ENCODE measurements at regions not wholly inside any gene's neighbourhood (a gene's known extent, or its start where the extent isn't known, plus 50 kb on each side); places are given as distances from the start of the nearest gene placed in this dataset.
"Not testable (repeated sequence)": the region's sequence is repeated elsewhere in the genome, so short reads cannot be mapped to it uniquely, and the experiment has no call there.

DNA sequence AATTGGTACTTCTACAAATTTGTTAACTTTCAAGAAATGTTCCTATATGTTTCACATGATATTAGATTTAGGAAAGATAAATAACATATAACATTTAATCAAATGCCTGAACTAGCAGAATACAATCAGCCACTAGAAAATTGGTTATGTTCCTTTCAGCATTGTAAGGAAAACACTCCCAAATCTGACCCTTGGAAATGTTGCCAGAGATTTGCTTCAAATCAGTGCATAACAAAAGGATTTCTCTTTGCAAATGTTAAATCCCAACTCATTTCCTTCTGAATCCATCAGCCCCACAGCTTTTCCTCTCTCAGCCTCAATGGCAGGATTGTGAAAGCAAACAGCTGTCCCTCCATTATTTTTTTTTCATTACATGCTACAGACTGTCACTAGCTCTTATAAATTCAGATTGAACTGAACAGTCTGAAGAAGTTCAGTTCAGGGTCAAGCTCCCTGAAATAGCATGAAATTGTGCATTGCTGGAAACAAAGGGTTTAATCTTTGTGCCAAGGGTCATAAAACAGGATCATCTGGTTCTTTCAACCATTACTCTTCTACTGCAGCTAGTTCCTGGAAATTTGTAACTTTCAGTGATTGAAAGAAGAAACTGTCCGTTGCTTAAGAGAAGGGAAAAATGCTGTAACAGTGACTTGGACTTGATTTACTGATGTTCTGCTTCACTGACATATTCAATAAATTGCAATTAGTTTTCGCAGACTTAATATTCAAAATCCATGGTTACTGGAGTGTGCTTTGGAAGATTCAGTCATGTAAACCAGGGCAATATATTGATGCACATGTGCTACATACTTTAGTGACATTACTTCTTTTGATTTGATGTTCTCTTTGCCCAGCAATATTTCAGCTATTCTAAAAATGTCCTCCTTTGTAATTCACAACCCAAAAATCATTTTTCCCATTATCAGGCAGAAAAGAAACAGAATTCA lies 246.4 kb downstream of the RPL10L start:
- intact Hi-C loops (cut with micrococcal nuclease) (no loop called here), dilution Hi-C loops (cut with MboI; ENCODE audit: extremely low pct_ligation_motif_present, low sequenced_read_pairs) (no loop called here)
- no peaks in the 10 kb centered on the region for H3K4me1 ChIP-seq (ENCODE audit: control insufficient read depth, extremely low read depth, insufficient read depth, low read length)
- no peaks in the 10 kb centered on the region for H3K9me1 ChIP-seq (replicated peaks; ENCODE audit: control insufficient read depth, extremely low read depth, insufficient read depth, low read length)
- H3K27ac ChIP-seq (ENCODE audit: insufficient read depth, low read depth, low read length), result no peak overlapping the region
- ChIA-PET POLR2A (no interaction called here), CTCF (no interaction called here)
- no peak overlapping the region for H3K9ac ChIP-seq (replicated peaks; ENCODE audit: extremely low read depth, insufficient read depth, low read length)
- H4K20me1 ChIP-seq (replicated peaks; ENCODE audit: control insufficient read depth, extremely low read depth, insufficient read depth, low read length), result no peaks in the 10 kb centered on the region
- no peak for TF ChIP-seq JUN (IDR thresholded peaks at IDR 0.05; ENCODE audit: borderline replicate concordance, insufficient read depth, insufficient read length, low read depth)
- no peak for TF ChIP-seq EZH2 (IDR thresholded peaks at IDR 0.05; ENCODE audit: borderline replicate concordance, low read depth, low read length, severe bottlenecking)
- TF ChIP-seq GATA2 (IDR thresholded peaks at IDR 0.05; ENCODE audit: insufficient read depth, insufficient read length, low read depth, low read length), result no peak
- TF ChIP-seq MYC (IDR thresholded peaks at IDR 0.05; ENCODE audit: low read depth, low read length), result no peak
- TF ChIP-seq, protein P1, sequence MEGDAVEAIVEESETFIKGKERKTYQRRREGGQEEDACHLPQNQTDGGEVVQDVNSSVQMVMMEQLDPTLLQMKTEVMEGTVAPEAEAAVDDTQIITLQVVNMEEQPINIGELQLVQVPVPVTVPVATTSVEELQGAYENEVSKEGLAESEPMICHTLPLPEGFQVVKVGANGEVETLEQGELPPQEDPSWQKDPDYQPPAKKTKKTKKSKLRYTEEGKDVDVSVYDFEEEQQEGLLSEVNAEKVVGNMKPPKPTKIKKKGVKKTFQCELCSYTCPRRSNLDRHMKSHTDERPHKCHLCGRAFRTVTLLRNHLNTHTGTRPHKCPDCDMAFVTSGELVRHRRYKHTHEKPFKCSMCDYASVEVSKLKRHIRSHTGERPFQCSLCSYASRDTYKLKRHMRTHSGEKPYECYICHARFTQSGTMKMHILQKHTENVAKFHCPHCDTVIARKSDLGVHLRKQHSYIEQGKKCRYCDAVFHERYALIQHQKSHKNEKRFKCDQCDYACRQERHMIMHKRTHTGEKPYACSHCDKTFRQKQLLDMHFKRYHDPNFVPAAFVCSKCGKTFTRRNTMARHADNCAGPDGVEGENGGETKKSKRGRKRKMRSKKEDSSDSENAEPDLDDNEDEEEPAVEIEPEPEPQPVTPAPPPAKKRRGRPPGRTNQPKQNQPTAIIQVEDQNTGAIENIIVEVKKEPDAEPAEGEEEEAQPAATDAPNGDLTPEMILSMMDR (IDR thresholded peaks at IDR 0.05; ENCODE audit: extremely low read depth in 1 of 2, insufficient read depth in 1 of 2, low read depth in 1 of 2, low read length in 2 of 2), result no peak
- no peak for TF ChIP-seq FOS (IDR thresholded peaks at IDR 0.05; ENCODE audit: borderline replicate concordance, insufficient read depth, low read length)
- TF ChIP-seq POLR2A (IDR thresholded peaks at IDR 0.05; ENCODE audit: low read depth, low read length), result no peak
- TF ChIP-seq, protein P2, sequence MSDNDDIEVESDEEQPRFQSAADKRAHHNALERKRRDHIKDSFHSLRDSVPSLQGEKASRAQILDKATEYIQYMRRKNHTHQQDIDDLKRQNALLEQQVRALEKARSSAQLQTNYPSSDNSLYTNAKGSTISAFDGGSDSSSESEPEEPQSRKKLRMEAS (IDR thresholded peaks at IDR 0.05; ENCODE audit: insufficient read depth, insufficient read length), result no peak
- no peak for TF ChIP-seq POLR2AphosphoS5 (IDR thresholded peaks at IDR 0.05; ENCODE audit: insufficient read depth, low read depth, low read length)
- H3K27me3 ChIP-seq (ENCODE audit: control insufficient read depth in 2 of 2, insufficient read depth in 2 of 2, low read length in 2 of 2), result no peaks in the 10 kb centered on the region
- H3K36me3 ChIP-seq (ENCODE audit: control insufficient read depth in 2 of 2, extremely low read depth in 1 of 2, insufficient read depth in 2 of 2, low read length in 2 of 2), result no peaks in the 10 kb centered on the region
- no peak overlapping the region for H3K4me3 ChIP-seq (replicated peaks in 1 of 3; ENCODE audit: insufficient read depth in 1 of 3, low read depth in 1 of 3, low read length in 3 of 3)
- H3K9me3 ChIP-seq (replicated peaks; ENCODE audit: control insufficient read depth, insufficient read depth, low read length), result no peaks in the 10 kb centered on the region
- no peak overlapping the region for H3K4me2 ChIP-seq (ENCODE audit: insufficient read depth, low read length)
- no TSS peak for BruUV-seq (replicated peaks)
- no peak overlapping the region for H2AFZ ChIP-seq (ENCODE audit: low read depth, low read length)
- H3K79me2 ChIP-seq (ENCODE audit: control insufficient read depth, insufficient read depth, low read length), result no peaks in the 10 kb centered on the region
- FAIRE-seq (no peak), DNase-seq (ENCODE audit: low read depth, low spot score) (no peak)

DNA sequence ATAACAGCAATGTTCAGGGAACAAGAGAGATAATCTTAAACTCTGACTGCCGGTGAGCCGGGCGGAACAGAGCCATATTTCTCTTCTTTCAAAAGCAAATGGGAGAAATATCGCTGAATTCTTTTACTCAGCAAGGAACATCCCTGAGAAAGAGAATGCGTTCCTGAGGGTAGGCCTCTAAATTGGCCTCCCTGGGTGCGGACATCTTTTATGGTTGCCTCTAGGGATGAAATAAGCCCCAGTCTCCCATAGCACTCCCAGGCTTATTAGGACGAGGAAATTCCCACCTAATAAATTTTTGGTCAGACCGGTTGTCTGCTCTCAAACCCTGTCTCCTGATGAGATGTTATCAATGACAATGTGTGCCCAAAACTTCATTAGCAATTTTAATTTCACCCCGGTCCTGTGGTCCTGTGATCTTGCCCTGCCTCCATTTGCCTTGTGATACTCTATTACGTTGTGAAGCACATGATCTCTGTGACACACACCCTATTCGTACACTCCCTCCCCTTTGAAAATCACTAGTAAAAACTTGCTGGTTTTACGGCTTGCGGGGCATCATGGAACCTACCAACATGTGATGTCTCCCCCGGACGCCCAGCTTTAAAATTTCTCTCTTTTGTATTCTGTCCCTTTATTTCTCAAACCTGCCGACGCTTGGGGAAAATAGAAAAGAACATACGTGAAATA lies 249.4 kb downstream of the RPL10L start:
- dilution Hi-C loops (cut with MboI; ENCODE audit: extremely low pct_ligation_motif_present, low sequenced_read_pairs); CTCF ChIA-PET; intact Hi-C loops (cut with micrococcal nuclease); H3K9ac ChIP-seq (replicated peaks; ENCODE audit: extremely low read depth, insufficient read depth, low read length); POLR2A ChIA-PET; H3K9me3 ChIP-seq (replicated peaks; ENCODE audit: control insufficient read depth, insufficient read depth, low read length); H3K79me2 ChIP-seq (ENCODE audit: control insufficient read depth, insufficient read depth, low read length); H3K4me3 ChIP-seq (replicated peaks in 1 of 3; ENCODE audit: insufficient read depth in 1 of 3, low read depth in 1 of 3, low read length in 3 of 3); H3K9me1 ChIP-seq (replicated peaks; ENCODE audit: control insufficient read depth, extremely low read depth, insufficient read depth, low read length); H3K36me3 ChIP-seq (ENCODE audit: control insufficient read depth in 2 of 2, extremely low read depth in 1 of 2, insufficient read depth in 2 of 2, low read length in 2 of 2); H3K27ac ChIP-seq (ENCODE audit: insufficient read depth, low read depth, low read length); DNase-seq (ENCODE audit: low read depth, low spot score); H3K27me3 ChIP-seq (ENCODE audit: control insufficient read depth in 2 of 2, insufficient read depth in 2 of 2, low read length in 2 of 2); H3K4me2 ChIP-seq (ENCODE audit: insufficient read depth, low read length); BruUV-seq (replicated peaks); FAIRE-seq; H3K4me1 ChIP-seq (ENCODE audit: control insufficient read depth, extremely low read depth, insufficient read depth, low read length); H4K20me1 ChIP-seq (replicated peaks; ENCODE audit: control insufficient read depth, extremely low read depth, insufficient read depth, low read length); H2AFZ ChIP-seq (ENCODE audit: low read depth, low read length): not testable (repeated sequence)
